SIG-M5 treated with dmso at 0.1 percent for 504 hours (cell line): ENCODE measurements at regions not wholly inside any gene's neighbourhood (a gene's known extent, or its start where the extent isn't known, plus 50 kb on each side); places are given as distances from the start of the nearest gene placed in this dataset.
"Not testable (repeated sequence)": the region's sequence is repeated elsewhere in the genome, so short reads cannot be mapped to it uniquely, and the experiment has no call there.

Experiments
- DNase-seq: peaks from one replicate; lab custom pipeline; 2025; ENCODE audit not compliant: unreplicated experiment; lab: John Stamatoyannopoulos, UW

GRCh38 chr4:173777421-173777820 is 247.4 kb upstream of the HAND2 start:
- DNase-seq: no peak

- no peak for DNase-seq
Measured at GRCh38 chr4:173769568-173769967, 239.5 kb upstream of the HAND2 start.

GRCh38 chr4:173767650-173768049 is 237.6 kb upstream of the HAND2 start:
- no peak for DNase-seq

GRCh38 chr4:173766171-173766600 is 236.2 kb upstream of the HAND2 start:
- no peak for DNase-seq

- DNase-seq: no peak
Measured at GRCh38 chr4:173765751-173766150, 235.7 kb upstream of the HAND2 start.

- no peak for DNase-seq
Measured at GRCh38 chr4:173763389-173763788, 233.4 kb upstream of the HAND2 start.

GRCh38 chr4:173761938-173762337 is 231.9 kb upstream of the HAND2 start:
- no peak for DNase-seq

GRCh38 chr4:173761236-173761635 is 231.2 kb upstream of the HAND2 start:
- DNase-seq: no peak

- no peak for DNase-seq
Measured at GRCh38 chr4:173758132-173758531, 228.1 kb upstream of the HAND2 start.

- DNase-seq: no peak
Measured at GRCh38 chr4:173753408-173753807, 223.4 kb upstream of the HAND2 start.

- DNase-seq: peak; percentile 3
Measured at GRCh38 chr4:173752610-173753230, 222.7 kb upstream of the HAND2 start.

GRCh38 chr4:173748353-173748752 is 218.3 kb upstream of the HAND2 start:
- DNase-seq: no peak

- no peak for DNase-seq
Measured at GRCh38 chr4:173747537-173748257, 217.7 kb upstream of the HAND2 start.

GRCh38 chr4:173746424-173746823 is 216.4 kb upstream of the HAND2 start:
- no peak for DNase-seq

- no peak for DNase-seq
Measured at GRCh38 chr4:173745765-173746164, 215.7 kb upstream of the HAND2 start.

GRCh38 chr4:173736840-173737239 is 206.8 kb upstream of the HAND2 start:
- no peak for DNase-seq

GRCh38 chr4:173735585-173735984 is 205.6 kb upstream of the HAND2 start:
- DNase-seq: no peak

- DNase-seq: no peak
Measured at GRCh38 chr4:173735049-173735448, 205.0 kb upstream of the HAND2 start.

- no peak for DNase-seq
Measured at GRCh38 chr4:173731257-173731656, 201.2 kb upstream of the HAND2 start.

GRCh38 chr4:173722075-173722474 is 192.0 kb upstream of the HAND2 start:
- no peak for DNase-seq

- DNase-seq: not testable (repeated sequence)
Measured at GRCh38 chr4:173718504-173718903, 188.5 kb upstream of the HAND2 start.

GRCh38 chr4:173717581-173717980 is 187.6 kb upstream of the HAND2 start:
- DNase-seq: no peak

- DNase-seq: no peak
Measured at GRCh38 chr4:173714456-173714855, 184.4 kb upstream of the HAND2 start.
